ENCODE measurements at regions not wholly inside any gene's neighbourhood (a gene's known extent, or its start where the extent isn't known, plus 50 kb on each side); places are given as distances from the start of the nearest gene placed in this dataset.
A peak's percentile ranks its signal among the peaks of the same experiment; 100 is the strongest.

GRCh38 chr2:215567504-215567903, 131.6 kb upstream of the FN1 start:
- Histone ChIP-seq H3K27me3 (replicated peaks in 1 of 2; ENCODE audit: control insufficient read depth in 2 of 2, insufficient read depth in 2 of 2, low read length in 1 of 2) (no peaks in the 10 kb centered on the region), H3K4me3 (no peak overlapping the region), H3K36me3 (ENCODE audit: control insufficient read depth in 2 of 2, insufficient read depth in 2 of 2, low read length in 1 of 2) (no peaks in the 10 kb centered on the region), H3K9me3 (replicated peaks; ENCODE audit: control insufficient read depth, insufficient read depth, low read length) (no peaks in the 10 kb centered on the region), H4K20me1 (ENCODE audit: control insufficient read depth, insufficient read depth) (no peaks in the 10 kb centered on the region), H3K4me1 (ENCODE audit: control insufficient read depth, insufficient read depth, low read length) (no peaks in the 10 kb centered on the region), H3K79me2 (ENCODE audit: control insufficient read depth, insufficient read depth, low read length) (no peaks in the 10 kb centered on the region), H3K9ac (ENCODE audit: control insufficient read depth, insufficient read depth, low read length) (no peak overlapping the region), H3K27ac (ENCODE audit: control insufficient read depth, insufficient read depth) (no peak overlapping the region), H3K4me2 (ENCODE audit: control insufficient read depth, insufficient read depth) (no peak overlapping the region), H2AFZ (ENCODE audit: control insufficient read depth, low read depth, low read length) (no peak overlapping the region)
- POLR2A ChIA-PET, result no interaction called here
- SMC1A ChIA-PET (ENCODE audit: uncharacterized antibody, unreplicated experiment), result interaction anchor here (0.8 to 4.3 kb wide), 28 partner anchors 11 to 352 kb away, joined by 3 to 25 read pairs (median 4); no protein-coding TSS in a partner anchor
- 0% methylated on average over 5 of the region's 5 CpGs for WGBS (ENCODE audit: insufficient coverage, insufficient replicate concordance, low lambda C conversion rate, missing lambda C conversion rate)
- ATAC-seq (peak; percentile 98), FAIRE-seq (no peak), DNase-seq (ENCODE audit: low read depth, low spot score) (peak; percentile 38)
- intact Hi-C loops (cut with micrococcal nuclease; ENCODE audit: unreplicated experiment) (loop anchor here (5.0 kb wide), 1 partner anchor 115 kb away; no protein-coding TSS in a partner anchor), in situ Hi-C loops (cut with MboI) (no loop called here)
- CTCF ChIA-PET, result interaction anchor here (1.1 to 3.0 kb wide), 5 partner anchors 14 to 364 kb away, joined by 3 to 16 read pairs (median 3); no protein-coding TSS in a partner anchor
- no TSS peak for BruUV-seq (replicated peaks)
- RAD21 ChIA-PET (ENCODE audit: unreplicated experiment), result interaction anchor here (0.6 to 5.1 kb wide), 11 partner anchors 11 to 435 kb away, joined by 3 to 23 read pairs (median 3); no protein-coding TSS in a partner anchor
- TF ChIP-seq HSF1 (IDR thresholded peaks at IDR 0.05; ENCODE audit: low read depth, low read length) (no peak), ZBTB11 (CRISPR knock-in tag; IDR thresholded peaks at IDR 0.05) (no peak), BMI1 (IDR thresholded peaks at IDR 0.05; ENCODE audit: borderline replicate concordance) (peak; percentile 53; the same call in 1 of the 2 replicates), TCF3 (IDR thresholded peaks at IDR 0.05; ENCODE audit: borderline replicate concordance, insufficient read depth, low read depth, low read length) (no peak), KLF5 (IDR thresholded peaks at IDR 0.05; ENCODE audit: partially characterized antibody) (no peak), CREB1 (IDR thresholded peaks at IDR 0.05; ENCODE audit: low read depth) (0 out of 2 replicates have a peak, but pooled peaks have one; percentile 16), ESRRA (IDR thresholded peaks at IDR 0.05; ENCODE audit: low read length) (no peak), MAX (IDR thresholded peaks at IDR 0.05; ENCODE audit: low read depth, low read length) (no peak), DPF2 (IDR thresholded peaks at IDR 0.05) (peak; percentile 52; the same call in 1 of the 2 replicates), HDGF (IDR thresholded peaks at IDR 0.05) (no peak), CTCF (IDR thresholded peaks at IDR 0.05 in 2 of 3, conservative IDR thresholded peaks at IDR 0.05 in 1 of 3; ENCODE audit: control insufficient read depth in 2 of 3, extremely low read depth in 1 of 3, insufficient read depth in 1 of 3, low read depth in 3 of 3, low read length in 3 of 3) (no peak), JUND (IDR thresholded peaks at IDR 0.05; ENCODE audit: low read depth, low read length) (no peak), NFYA (IDR thresholded peaks at IDR 0.05; ENCODE audit: borderline replicate concordance, low read depth, low read length) (no peak), EP300 (IDR thresholded peaks at IDR 0.05; ENCODE audit: borderline replicate concordance in 1 of 2, control insufficient read depth in 1 of 2, low read depth in 2 of 2, low read length in 2 of 2) (peak; percentile 66 to 85), BCL11A (IDR thresholded peaks at IDR 0.05; ENCODE audit: low read depth, low read length) (peak; percentile 61; the same call in 1 of the 2 replicates), POU2F2 (IDR thresholded peaks at IDR 0.05; ENCODE audit: borderline replicate concordance, low read depth, low read length) (peak; percentile 93; the same call in 2 of the 3 replicates), ZNF622 (IDR thresholded peaks at IDR 0.05) (no peak), ZNF24 (IDR thresholded peaks at IDR 0.05) (no peak)
